ENCODE measurements at regions not wholly inside any gene's neighbourhood (a gene's known extent, or its start where the extent isn't known, plus 50 kb on each side); places are given as distances from the start of the nearest gene placed in this dataset.
"Not testable (repeated sequence)": the region's sequence is repeated elsewhere in the genome, so short reads cannot be mapped to it uniquely, and the experiment has no call there.

GRCh38 chr20:50329981-50330503 lies 139.4 kb downstream of the CEBPB start:
- Histone ChIP-seq H3K27ac (ENCODE audit: low read depth, low read length) (no peak overlapping the region), H3K9ac (ENCODE audit: low read length in 5 of 5) (no peak overlapping the region), H3K4me1 (ENCODE audit: control insufficient read depth in 5 of 5, insufficient read depth in 5 of 5, low read length in 5 of 5) (peaks cover 2 to 45% (median 33%) of the 10 kb centered on the region in 5 donors), H3K36me3 (ENCODE audit: control insufficient read depth in 5 of 5, insufficient read depth in 5 of 5, low read length in 5 of 5) (no peaks in the 10 kb centered on the region), H3K9me3 (ENCODE audit: control insufficient read depth in 5 of 5, low read length in 5 of 5) (no peaks in the 10 kb centered on the region), H3K4me3 (ENCODE audit: low read depth in 1 of 5, low read length in 5 of 5) (no peak overlapping the region), H3K27me3 (ENCODE audit: control insufficient read depth in 5 of 5, insufficient read depth in 4 of 5, low read length in 5 of 5) (no peaks in the 10 kb centered on the region)

DNA sequence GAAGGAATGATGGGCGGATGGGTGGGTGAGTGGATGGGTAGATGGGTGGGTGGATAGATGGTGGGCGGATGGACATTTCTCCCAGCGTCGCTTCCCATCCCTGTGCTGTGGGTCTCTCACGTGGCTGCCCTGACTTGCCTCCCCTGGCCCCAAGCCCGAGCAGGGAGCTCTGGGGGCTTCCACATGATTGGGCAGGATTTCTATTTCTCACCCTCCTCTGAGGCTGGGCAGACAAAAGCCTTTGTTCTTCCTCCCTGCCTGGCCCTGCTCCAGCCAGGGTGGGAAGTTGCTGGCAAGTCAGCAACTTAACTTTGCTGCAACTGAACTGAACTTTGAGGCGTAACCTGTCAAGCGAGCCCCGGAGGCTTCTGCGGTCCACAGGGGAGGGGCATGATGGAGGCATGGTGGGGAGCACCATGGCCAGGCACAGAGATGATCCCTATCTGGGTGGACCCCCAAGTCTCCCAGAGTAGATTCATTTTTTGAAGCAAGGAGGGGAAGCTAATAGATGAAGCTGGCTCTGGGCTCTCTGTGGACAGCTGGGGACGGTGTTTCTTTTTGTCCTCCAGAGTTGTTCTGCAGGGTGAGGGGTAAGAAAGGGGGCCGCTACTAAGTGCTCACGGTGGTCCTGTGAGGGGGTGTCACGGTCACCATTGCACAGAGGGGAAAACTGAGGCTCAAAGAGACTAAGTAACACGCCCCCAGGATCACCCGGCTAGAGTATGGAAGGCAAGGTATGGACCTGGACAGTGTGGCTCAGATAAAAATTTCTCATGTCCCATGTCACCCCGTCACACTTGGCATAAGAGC lies 140.1 kb downstream of the CEBPB start:
- H3K4me1 ChIP-seq (ENCODE audit: control insufficient read depth in 5 of 5, insufficient read depth in 5 of 5, low read length in 5 of 5): peaks cover 3 to 51% (median 39%) of the 10 kb centered on the region in 5 donors
- H3K9ac ChIP-seq (ENCODE audit: low read length in 5 of 5): no peak overlapping the region
- no peaks in the 10 kb centered on the region for H3K36me3 ChIP-seq (ENCODE audit: control insufficient read depth in 5 of 5, insufficient read depth in 5 of 5, low read length in 5 of 5)
- no peak overlapping the region for H3K4me3 ChIP-seq (ENCODE audit: low read depth in 1 of 5, low read length in 5 of 5)
- no peaks in the 10 kb centered on the region for H3K9me3 ChIP-seq (ENCODE audit: control insufficient read depth in 5 of 5, low read length in 5 of 5)
- H3K27me3 ChIP-seq (ENCODE audit: control insufficient read depth in 5 of 5, insufficient read depth in 4 of 5, low read length in 5 of 5): no peaks in the 10 kb centered on the region
- H3K27ac ChIP-seq (ENCODE audit: low read depth, low read length): no peak overlapping the region

DNA sequence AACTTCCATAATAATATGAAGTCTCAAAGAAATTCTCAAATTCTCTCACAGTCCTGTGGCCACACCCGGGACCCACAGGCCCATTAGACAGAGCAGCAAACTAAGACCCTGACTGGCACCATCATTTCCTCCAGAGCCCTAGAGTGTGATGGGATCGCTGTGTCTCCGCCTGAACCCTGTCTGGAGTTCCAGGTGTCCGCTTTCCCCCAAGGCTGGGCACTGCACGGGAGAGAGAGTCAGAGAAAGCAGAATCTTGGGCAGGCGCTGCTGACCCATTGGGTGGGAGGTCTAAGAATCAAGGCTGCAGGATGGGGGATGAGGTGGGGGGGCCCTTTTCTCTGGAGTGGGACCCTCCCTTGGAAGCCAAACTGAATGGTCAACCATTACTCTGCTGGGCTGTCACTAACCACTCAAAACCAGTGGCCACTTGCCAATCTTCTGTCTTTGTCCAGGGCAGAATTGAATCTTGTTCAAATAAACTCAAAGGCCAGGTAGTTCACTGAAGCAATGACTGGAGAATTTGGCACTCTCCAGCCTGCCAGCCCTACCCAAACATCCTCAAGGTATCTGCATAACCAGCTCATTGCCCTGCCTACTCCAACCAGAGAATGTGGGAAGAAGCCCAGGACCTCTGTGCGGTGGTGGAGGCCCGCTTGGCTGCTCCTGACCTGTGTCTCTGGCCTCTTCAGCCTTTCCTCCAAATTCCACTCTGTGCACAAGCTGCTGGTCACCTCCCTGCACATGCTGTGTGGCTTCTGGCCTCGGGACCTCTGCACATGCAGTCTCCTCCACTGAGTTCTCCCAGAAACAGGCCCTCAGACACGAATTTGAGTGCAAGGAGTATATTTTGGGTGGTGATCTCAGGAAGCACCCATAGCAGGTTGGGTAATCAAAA lies 141.1 kb downstream of the CEBPB start:
- H3K27me3 ChIP-seq (ENCODE audit: control insufficient read depth in 5 of 5, insufficient read depth in 4 of 5, low read length in 5 of 5): no peaks in the 10 kb centered on the region
- no peaks in the 10 kb centered on the region for H3K36me3 ChIP-seq (ENCODE audit: control insufficient read depth in 5 of 5, insufficient read depth in 5 of 5, low read length in 5 of 5)
- H3K4me3 ChIP-seq (ENCODE audit: low read depth in 1 of 5, low read length in 5 of 5): peak overlapping the region in 1 of 5 donors; percentile 19
- no peak overlapping the region for H3K9ac ChIP-seq (ENCODE audit: low read length in 5 of 5)
- H3K27ac ChIP-seq (ENCODE audit: low read depth, low read length): peak overlapping the region; percentile 19
- H3K4me1 ChIP-seq (ENCODE audit: control insufficient read depth in 5 of 5, insufficient read depth in 5 of 5, low read length in 5 of 5): peaks cover 3 to 56% (median 45%) of the 10 kb centered on the region in 5 donors
- H3K9me3 ChIP-seq (ENCODE audit: control insufficient read depth in 5 of 5, low read length in 5 of 5): no peaks in the 10 kb centered on the region

DNA sequence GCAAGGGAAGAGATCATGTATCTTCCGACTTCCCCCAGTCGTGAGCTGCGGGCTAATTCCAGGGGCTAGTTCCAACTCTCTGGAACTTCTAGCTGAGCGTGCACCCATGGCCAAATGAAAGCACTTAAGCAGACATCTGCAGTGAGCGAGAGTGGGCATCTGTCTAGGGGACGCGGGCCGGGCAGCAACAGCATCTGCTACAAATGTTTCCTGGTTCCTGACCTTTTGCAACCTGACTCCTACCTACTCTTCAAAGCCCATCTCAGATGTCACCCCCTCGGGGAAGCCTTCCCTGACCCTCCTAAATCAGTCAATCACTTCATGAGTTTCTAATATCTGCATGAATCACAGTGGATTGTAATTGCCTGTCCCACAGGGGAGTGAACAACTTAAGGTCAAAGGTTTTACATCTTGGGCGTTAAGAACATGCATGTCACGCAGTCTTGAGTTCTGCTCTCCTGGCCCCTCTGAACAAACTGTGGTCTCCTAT lies 141.9 kb downstream of the CEBPB start:
- peaks cover 3 to 57% (median 45%) of the 10 kb centered on the region in 5 donors for H3K4me1 ChIP-seq (ENCODE audit: control insufficient read depth in 5 of 5, insufficient read depth in 5 of 5, low read length in 5 of 5)
- H3K4me3 ChIP-seq (ENCODE audit: low read depth in 1 of 5, low read length in 5 of 5): no peak overlapping the region
- H3K27me3 ChIP-seq (ENCODE audit: control insufficient read depth in 5 of 5, insufficient read depth in 4 of 5, low read length in 5 of 5): no peaks in the 10 kb centered on the region
- H3K36me3 ChIP-seq (ENCODE audit: control insufficient read depth in 5 of 5, insufficient read depth in 5 of 5, low read length in 5 of 5): no peaks in the 10 kb centered on the region
- no peaks in the 10 kb centered on the region for H3K9me3 ChIP-seq (ENCODE audit: control insufficient read depth in 5 of 5, low read length in 5 of 5)
- H3K27ac ChIP-seq (ENCODE audit: low read depth, low read length): peak overlapping the region; percentile 19
- H3K9ac ChIP-seq (ENCODE audit: low read length in 5 of 5): no peak overlapping the region

DNA sequence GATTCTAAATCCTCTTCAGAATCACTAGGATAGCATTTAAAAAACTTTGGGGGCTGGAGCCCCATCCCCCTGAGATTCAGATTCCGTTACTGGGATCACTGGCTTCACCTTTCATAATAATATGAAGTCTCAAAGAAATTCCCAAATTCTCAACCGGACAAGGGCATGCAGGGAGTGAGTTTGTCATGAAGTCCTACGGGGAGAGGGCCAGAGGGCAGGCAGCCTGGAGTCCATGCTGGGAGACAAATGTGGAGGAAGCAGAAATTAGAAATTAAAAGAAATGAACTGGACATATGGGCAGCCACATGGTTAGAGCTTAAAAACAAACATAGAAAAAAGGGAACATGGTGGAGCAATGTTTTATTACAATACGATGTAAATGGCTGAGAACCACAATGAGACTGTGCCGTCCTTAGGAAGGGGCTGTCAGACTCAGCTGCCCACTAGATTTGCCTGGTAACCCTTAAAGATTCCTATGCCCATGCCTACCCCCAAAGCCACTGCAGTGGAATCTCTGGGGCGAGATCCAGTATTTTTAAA lies 142.6 kb downstream of the CEBPB start:
- H3K27ac ChIP-seq (ENCODE audit: low read depth, low read length): peak overlapping the region; percentile 75

DNA sequence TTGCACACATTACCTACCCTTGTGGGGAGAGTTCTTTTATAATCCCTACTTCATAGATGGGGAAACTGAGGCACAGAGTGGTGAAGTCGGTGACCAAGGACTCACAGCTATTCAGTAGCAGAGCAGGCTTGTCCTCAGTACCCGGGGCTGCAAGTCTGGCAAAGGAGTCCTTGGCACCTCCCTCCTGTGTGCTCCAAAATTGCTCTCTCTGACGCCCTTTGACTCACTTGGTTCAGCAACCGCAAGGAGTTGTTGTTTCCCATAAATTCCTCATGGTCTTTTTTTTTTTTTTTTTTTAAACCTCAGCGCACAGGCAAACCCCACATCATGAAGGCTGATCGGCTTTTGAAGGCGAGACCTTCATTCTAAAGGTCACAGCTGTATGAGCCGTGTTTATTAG lies 143.2 kb downstream of the CEBPB start:
- H3K9me3 ChIP-seq (ENCODE audit: control insufficient read depth in 5 of 5, low read length in 5 of 5): no peaks in the 10 kb centered on the region
- H3K4me3 ChIP-seq (ENCODE audit: low read depth in 1 of 5, low read length in 5 of 5): peak overlapping the region in 1 of 5 donors; percentile 11
- H3K4me1 ChIP-seq (ENCODE audit: control insufficient read depth in 5 of 5, insufficient read depth in 5 of 5, low read length in 5 of 5): peaks cover 7 to 70% (median 57%) of the 10 kb centered on the region in 5 donors
- H3K9ac ChIP-seq (ENCODE audit: low read length in 5 of 5): peak overlapping the region in 4 of 5 donors; percentile 19 to 71 (median 34)
- H3K27me3 ChIP-seq (ENCODE audit: control insufficient read depth in 5 of 5, insufficient read depth in 4 of 5, low read length in 5 of 5): no peaks in the 10 kb centered on the region
- peak overlapping the region; percentile 75 for H3K27ac ChIP-seq (ENCODE audit: low read depth, low read length)
- H3K36me3 ChIP-seq (ENCODE audit: control insufficient read depth in 5 of 5, insufficient read depth in 5 of 5, low read length in 5 of 5): no peaks in the 10 kb centered on the region

More for the DNA sequence above, 142.6 kb downstream of the CEBPB start:
- no peaks in the 10 kb centered on the region for H3K9me3 ChIP-seq (ENCODE audit: control insufficient read depth in 5 of 5, low read length in 5 of 5)
- peak overlapping the region in 3 of 5 donors; percentile 19 to 71 (median 31) for H3K9ac ChIP-seq (ENCODE audit: low read length in 5 of 5)
- H3K4me1 ChIP-seq (ENCODE audit: control insufficient read depth in 5 of 5, insufficient read depth in 5 of 5, low read length in 5 of 5): peaks cover 3 to 63% (median 50%) of the 10 kb centered on the region in 5 donors
- no peaks in the 10 kb centered on the region for H3K36me3 ChIP-seq (ENCODE audit: control insufficient read depth in 5 of 5, insufficient read depth in 5 of 5, low read length in 5 of 5)
- H3K27me3 ChIP-seq (ENCODE audit: control insufficient read depth in 5 of 5, insufficient read depth in 4 of 5, low read length in 5 of 5): no peaks in the 10 kb centered on the region
- H3K4me3 ChIP-seq (ENCODE audit: low read depth in 1 of 5, low read length in 5 of 5): peak overlapping the region in 1 of 5 donors; percentile 11

DNA sequence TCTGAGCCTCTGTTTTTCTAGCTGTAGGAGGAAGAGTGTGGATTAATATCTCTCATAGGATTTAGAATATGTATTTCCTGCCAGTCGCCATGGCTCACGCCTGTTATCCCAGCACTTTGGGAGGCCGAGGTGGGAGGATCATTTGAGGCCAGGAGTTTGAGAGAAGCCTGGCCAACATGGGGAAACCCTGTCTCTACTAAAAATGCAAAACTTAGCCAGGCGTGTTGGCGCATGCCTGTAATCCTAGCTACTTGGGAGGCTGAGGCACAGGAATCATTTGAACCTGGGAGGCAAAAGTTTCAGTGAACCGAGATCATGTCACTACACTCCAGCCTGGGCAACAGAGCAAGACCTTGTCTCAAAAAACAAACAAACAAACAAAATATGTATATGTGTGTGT lies 143.9 kb downstream of the CEBPB start:
- Histone ChIP-seq H3K27ac (ENCODE audit: low read depth, low read length) (peak overlapping the region; percentile 75), H3K9ac (ENCODE audit: low read length in 5 of 5) (peak overlapping the region in 3 of 5 donors; percentile 14 to 64 (median 36)), H3K4me1 (ENCODE audit: control insufficient read depth in 5 of 5, insufficient read depth in 5 of 5, low read length in 5 of 5) (peaks cover 7 to 77% (median 63%) of the 10 kb centered on the region in 5 donors)
- H3K36me3 ChIP-seq (ENCODE audit: control insufficient read depth in 5 of 5, insufficient read depth in 5 of 5, low read length in 5 of 5); H3K9me3 ChIP-seq (ENCODE audit: control insufficient read depth in 5 of 5, low read length in 5 of 5); H3K4me3 ChIP-seq (ENCODE audit: low read depth in 1 of 5, low read length in 5 of 5); H3K27me3 ChIP-seq (ENCODE audit: control insufficient read depth in 5 of 5, insufficient read depth in 4 of 5, low read length in 5 of 5): not testable (repeated sequence)

DNA sequence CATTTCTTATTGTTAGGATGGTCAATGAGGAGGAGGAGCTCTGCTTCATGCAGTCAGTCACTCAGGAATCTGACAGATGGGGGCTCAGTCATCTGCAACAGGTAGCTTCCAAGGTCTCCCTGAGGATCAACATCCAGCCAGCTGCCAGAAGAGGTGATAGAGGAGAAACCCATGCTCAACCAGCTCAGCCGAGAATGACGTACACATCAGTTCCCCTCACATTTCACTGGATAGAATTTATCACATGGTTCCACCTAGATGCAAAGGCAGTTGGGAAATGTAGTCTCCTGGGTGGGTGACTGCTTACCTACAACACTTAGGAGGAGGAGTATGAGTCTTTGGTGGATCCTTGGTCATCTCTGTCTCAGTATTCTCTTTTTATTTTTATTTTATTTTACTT lies 144.5 kb downstream of the CEBPB start:
- Histone ChIP-seq H3K9me3 (ENCODE audit: control insufficient read depth in 5 of 5, low read length in 5 of 5) (no peaks in the 10 kb centered on the region), H3K4me3 (ENCODE audit: low read depth in 1 of 5, low read length in 5 of 5) (no peak overlapping the region), H3K4me1 (ENCODE audit: control insufficient read depth in 5 of 5, insufficient read depth in 5 of 5, low read length in 5 of 5) (peaks cover 7 to 78% (median 64%) of the 10 kb centered on the region in 5 donors), H3K36me3 (ENCODE audit: control insufficient read depth in 5 of 5, insufficient read depth in 5 of 5, low read length in 5 of 5) (no peaks in the 10 kb centered on the region), H3K27me3 (ENCODE audit: control insufficient read depth in 5 of 5, insufficient read depth in 4 of 5, low read length in 5 of 5) (no peaks in the 10 kb centered on the region), H3K27ac (ENCODE audit: low read depth, low read length) (no peak overlapping the region), H3K9ac (ENCODE audit: low read length in 5 of 5) (no peak overlapping the region)

- H3K4me3 ChIP-seq (ENCODE audit: low read depth in 1 of 5, low read length in 5 of 5): no peak overlapping the region
- H3K27me3 ChIP-seq (ENCODE audit: control insufficient read depth in 5 of 5, insufficient read depth in 4 of 5, low read length in 5 of 5): no peaks in the 10 kb centered on the region
- H3K27ac ChIP-seq (ENCODE audit: low read depth, low read length): no peak overlapping the region
- H3K9ac ChIP-seq (ENCODE audit: low read length in 5 of 5): no peak overlapping the region
- no peaks in the 10 kb centered on the region for H3K36me3 ChIP-seq (ENCODE audit: control insufficient read depth in 5 of 5, insufficient read depth in 5 of 5, low read length in 5 of 5)
- H3K4me1 ChIP-seq (ENCODE audit: control insufficient read depth in 5 of 5, insufficient read depth in 5 of 5, low read length in 5 of 5): peaks cover 7 to 71% (median 64%) of the 10 kb centered on the region in 5 donors
- no peaks in the 10 kb centered on the region for H3K9me3 ChIP-seq (ENCODE audit: control insufficient read depth in 5 of 5, low read length in 5 of 5)
These were observed 145.2 kb downstream of the CEBPB start for GRCh38 chr20:50335866-50336265.
